K562 (cell line): ENCODE measurements at regions not wholly inside any gene's neighbourhood (a gene's known extent, or its start where the extent isn't known, plus 50 kb on each side); places are given as distances from the start of the nearest gene placed in this dataset.

Experiments
- BRD4 ChIP-seq: fragments of 200-600 bp; sonication (generic); IDR thresholded peaks from 2 replicates; pipeline ENCODE4 v1.6.1; 2017; ENCODE audit warnings: inconsistent platforms
- CSDE1 ChIP-seq, 2 experiments: fragments of 450-650 bp; IDR thresholded peaks; 2 replicates each; pipeline ENCODE4 v1.6.1; 2016; ENCODE audit warnings: mild to moderate bottlenecking in 1 of 2
- FOSL1 ChIP-seq: fragments of 200-800 bp; sonication (Bioruptor generic); conservative IDR thresholded peaks from 2 replicates; pipeline ENCODE4 v1.6.1; 2016; ENCODE audit warnings: missing genetic modification characterization, missing compliant biosample characterization
- HMGN3 ChIP-seq: IDR thresholded peaks from 2 replicates; pipeline ENCODE4 v1.6.1; 2011; ENCODE audit warnings: borderline replicate concordance, low read depth, mild to moderate bottlenecking, mixed read lengths, low read length; ENCODE audit not compliant: insufficient read length; ENCODE audit errors: extremely low read depth
- KHSRP ChIP-seq: fragments of 450-650 bp; IDR thresholded peaks from 2 replicates; pipeline ENCODE4 v1.6.1; 2017
- PHF8 ChIP-seq: fragments of 200-600 bp; sonication (generic); IDR thresholded peaks from 2 replicates; pipeline ENCODE4 v1.6.1; 2012; ENCODE audit warnings: mixed run types, mild to moderate bottlenecking, inconsistent platforms, low read length, moderate library complexity, borderline replicate concordance
- RFX7 ChIP-seq: fragments of 250-450 bp; sonication (Bioruptor Pico); IDR thresholded peaks from 2 replicates; pipeline ENCODE4 v1.5.1; 2021; ENCODE audit warnings: mild to moderate bottlenecking
- ZNF347 ChIP-seq: fragments of 450-650 bp; formaldehyde crosslinking; IDR thresholded peaks from 2 replicates; pipeline ENCODE4 v1.4.0; 2020; ENCODE audit warnings: low read depth, mild to moderate bottlenecking, moderate library complexity
- TF ChIP-seq, protein P1 (sequence below): fragments of 450-650 bp; IDR thresholded peaks from 2 replicates; pipeline ENCODE4 v1.6.1; 2016; ENCODE audit warnings: mild to moderate bottlenecking, moderate library complexity
- TF ChIP-seq, protein P2 (sequence below): fragments of 450-650 bp; conservative IDR thresholded peaks from 2 replicates; pipeline ENCODE4 v1.6.1; 2016; ENCODE audit warnings: missing genetic modification characterization, low read depth, mild to moderate bottlenecking, missing compliant biosample characterization, moderate library complexity
- TF ChIP-seq, protein P3 (sequence below): fragments of 250-450 bp; sonication (Bioruptor Pico); IDR thresholded peaks from 2 replicates; pipeline ENCODE4 v1.5.0; 2020; ENCODE audit warnings: mild to moderate bottlenecking, borderline replicate concordance
- TF ChIP-seq, protein P4 (sequence below): fragments of 250-450 bp; sonication (Bioruptor Pico); IDR thresholded peaks from 2 replicates; pipeline ENCODE4 v1.5.0; 2022; ENCODE audit warnings: mild to moderate bottlenecking

DNA sequence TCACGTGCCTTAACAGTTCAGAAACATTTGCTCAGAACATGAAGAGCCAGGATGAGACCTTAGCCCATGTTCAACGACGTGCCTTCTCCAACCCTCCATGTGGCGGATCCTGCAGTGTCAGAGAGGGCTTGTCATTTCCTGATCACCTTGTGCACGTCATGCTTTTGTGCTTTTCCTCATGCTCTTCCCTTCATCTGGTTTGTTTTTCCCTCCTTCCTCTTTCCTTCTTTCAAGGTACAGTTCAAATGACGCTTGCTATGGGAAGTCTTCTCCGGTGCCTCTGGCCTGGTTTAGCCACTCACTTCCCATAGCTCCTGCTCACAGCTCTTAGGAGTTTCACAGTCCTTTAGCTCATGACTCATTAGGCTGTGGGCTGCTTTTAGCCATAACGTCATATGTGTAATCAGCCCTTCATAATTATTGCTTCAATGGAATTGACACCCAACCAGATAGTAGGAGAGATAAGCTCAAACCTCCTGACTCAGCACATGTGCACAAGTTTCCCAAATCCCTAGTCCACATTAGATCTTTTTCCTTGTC lies 102.7 kb upstream of the CNKSR3 start (continued):
- TF ChIP-seq, protein P1, sequence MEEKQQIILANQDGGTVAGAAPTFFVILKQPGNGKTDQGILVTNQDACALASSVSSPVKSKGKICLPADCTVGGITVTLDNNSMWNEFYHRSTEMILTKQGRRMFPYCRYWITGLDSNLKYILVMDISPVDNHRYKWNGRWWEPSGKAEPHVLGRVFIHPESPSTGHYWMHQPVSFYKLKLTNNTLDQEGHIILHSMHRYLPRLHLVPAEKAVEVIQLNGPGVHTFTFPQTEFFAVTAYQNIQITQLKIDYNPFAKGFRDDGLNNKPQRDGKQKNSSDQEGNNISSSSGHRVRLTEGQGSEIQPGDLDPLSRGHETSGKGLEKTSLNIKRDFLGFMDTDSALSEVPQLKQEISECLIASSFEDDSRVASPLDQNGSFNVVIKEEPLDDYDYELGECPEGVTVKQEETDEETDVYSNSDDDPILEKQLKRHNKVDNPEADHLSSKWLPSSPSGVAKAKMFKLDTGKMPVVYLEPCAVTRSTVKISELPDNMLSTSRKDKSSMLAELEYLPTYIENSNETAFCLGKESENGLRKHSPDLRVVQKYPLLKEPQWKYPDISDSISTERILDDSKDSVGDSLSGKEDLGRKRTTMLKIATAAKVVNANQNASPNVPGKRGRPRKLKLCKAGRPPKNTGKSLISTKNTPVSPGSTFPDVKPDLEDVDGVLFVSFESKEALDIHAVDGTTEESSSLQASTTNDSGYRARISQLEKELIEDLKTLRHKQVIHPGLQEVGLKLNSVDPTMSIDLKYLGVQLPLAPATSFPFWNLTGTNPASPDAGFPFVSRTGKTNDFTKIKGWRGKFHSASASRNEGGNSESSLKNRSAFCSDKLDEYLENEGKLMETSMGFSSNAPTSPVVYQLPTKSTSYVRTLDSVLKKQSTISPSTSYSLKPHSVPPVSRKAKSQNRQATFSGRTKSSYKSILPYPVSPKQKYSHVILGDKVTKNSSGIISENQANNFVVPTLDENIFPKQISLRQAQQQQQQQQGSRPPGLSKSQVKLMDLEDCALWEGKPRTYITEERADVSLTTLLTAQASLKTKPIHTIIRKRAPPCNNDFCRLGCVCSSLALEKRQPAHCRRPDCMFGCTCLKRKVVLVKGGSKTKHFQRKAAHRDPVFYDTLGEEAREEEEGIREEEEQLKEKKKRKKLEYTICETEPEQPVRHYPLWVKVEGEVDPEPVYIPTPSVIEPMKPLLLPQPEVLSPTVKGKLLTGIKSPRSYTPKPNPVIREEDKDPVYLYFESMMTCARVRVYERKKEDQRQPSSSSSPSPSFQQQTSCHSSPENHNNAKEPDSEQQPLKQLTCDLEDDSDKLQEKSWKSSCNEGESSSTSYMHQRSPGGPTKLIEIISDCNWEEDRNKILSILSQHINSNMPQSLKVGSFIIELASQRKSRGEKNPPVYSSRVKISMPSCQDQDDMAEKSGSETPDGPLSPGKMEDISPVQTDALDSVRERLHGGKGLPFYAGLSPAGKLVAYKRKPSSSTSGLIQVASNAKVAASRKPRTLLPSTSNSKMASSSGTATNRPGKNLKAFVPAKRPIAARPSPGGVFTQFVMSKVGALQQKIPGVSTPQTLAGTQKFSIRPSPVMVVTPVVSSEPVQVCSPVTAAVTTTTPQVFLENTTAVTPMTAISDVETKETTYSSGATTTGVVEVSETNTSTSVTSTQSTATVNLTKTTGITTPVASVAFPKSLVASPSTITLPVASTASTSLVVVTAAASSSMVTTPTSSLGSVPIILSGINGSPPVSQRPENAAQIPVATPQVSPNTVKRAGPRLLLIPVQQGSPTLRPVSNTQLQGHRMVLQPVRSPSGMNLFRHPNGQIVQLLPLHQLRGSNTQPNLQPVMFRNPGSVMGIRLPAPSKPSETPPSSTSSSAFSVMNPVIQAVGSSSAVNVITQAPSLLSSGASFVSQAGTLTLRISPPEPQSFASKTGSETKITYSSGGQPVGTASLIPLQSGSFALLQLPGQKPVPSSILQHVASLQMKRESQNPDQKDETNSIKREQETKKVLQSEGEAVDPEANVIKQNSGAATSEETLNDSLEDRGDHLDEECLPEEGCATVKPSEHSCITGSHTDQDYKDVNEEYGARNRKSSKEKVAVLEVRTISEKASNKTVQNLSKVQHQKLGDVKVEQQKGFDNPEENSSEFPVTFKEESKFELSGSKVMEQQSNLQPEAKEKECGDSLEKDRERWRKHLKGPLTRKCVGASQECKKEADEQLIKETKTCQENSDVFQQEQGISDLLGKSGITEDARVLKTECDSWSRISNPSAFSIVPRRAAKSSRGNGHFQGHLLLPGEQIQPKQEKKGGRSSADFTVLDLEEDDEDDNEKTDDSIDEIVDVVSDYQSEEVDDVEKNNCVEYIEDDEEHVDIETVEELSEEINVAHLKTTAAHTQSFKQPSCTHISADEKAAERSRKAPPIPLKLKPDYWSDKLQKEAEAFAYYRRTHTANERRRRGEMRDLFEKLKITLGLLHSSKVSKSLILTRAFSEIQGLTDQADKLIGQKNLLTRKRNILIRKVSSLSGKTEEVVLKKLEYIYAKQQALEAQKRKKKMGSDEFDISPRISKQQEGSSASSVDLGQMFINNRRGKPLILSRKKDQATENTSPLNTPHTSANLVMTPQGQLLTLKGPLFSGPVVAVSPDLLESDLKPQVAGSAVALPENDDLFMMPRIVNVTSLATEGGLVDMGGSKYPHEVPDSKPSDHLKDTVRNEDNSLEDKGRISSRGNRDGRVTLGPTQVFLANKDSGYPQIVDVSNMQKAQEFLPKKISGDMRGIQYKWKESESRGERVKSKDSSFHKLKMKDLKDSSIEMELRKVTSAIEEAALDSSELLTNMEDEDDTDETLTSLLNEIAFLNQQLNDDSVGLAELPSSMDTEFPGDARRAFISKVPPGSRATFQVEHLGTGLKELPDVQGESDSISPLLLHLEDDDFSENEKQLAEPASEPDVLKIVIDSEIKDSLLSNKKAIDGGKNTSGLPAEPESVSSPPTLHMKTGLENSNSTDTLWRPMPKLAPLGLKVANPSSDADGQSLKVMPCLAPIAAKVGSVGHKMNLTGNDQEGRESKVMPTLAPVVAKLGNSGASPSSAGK: peak; percentile 84
- TF ChIP-seq FOSL1 (tag): peak; percentile 88
- no peak for TF ChIP-seq CSDE1 (IDR thresholded peaks at IDR 0.05)
- TF ChIP-seq HMGN3: no peak
- no peak for TF ChIP-seq RFX7 (CRISPR knock-in tag)
- TF ChIP-seq, protein P2, sequence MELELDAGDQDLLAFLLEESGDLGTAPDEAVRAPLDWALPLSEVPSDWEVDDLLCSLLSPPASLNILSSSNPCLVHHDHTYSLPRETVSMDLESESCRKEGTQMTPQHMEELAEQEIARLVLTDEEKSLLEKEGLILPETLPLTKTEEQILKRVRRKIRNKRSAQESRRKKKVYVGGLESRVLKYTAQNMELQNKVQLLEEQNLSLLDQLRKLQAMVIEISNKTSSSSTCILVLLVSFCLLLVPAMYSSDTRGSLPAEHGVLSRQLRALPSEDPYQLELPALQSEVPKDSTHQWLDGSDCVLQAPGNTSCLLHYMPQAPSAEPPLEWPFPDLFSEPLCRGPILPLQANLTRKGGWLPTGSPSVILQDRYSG (tag): no peak
- TF ChIP-seq, protein P3, sequence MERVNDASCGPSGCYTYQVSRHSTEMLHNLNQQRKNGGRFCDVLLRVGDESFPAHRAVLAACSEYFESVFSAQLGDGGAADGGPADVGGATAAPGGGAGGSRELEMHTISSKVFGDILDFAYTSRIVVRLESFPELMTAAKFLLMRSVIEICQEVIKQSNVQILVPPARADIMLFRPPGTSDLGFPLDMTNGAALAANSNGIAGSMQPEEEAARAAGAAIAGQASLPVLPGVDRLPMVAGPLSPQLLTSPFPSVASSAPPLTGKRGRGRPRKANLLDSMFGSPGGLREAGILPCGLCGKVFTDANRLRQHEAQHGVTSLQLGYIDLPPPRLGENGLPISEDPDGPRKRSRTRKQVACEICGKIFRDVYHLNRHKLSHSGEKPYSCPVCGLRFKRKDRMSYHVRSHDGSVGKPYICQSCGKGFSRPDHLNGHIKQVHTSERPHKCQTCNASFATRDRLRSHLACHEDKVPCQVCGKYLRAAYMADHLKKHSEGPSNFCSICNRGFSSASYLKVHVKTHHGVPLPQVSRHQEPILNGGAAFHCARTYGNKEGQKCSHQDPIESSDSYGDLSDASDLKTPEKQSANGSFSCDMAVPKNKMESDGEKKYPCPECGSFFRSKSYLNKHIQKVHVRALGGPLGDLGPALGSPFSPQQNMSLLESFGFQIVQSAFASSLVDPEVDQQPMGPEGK: no peak
- no peak for TF ChIP-seq KHSRP
- no peak for TF ChIP-seq BRD4
- no peak for TF ChIP-seq PHF8
- TF ChIP-seq, protein P4, sequence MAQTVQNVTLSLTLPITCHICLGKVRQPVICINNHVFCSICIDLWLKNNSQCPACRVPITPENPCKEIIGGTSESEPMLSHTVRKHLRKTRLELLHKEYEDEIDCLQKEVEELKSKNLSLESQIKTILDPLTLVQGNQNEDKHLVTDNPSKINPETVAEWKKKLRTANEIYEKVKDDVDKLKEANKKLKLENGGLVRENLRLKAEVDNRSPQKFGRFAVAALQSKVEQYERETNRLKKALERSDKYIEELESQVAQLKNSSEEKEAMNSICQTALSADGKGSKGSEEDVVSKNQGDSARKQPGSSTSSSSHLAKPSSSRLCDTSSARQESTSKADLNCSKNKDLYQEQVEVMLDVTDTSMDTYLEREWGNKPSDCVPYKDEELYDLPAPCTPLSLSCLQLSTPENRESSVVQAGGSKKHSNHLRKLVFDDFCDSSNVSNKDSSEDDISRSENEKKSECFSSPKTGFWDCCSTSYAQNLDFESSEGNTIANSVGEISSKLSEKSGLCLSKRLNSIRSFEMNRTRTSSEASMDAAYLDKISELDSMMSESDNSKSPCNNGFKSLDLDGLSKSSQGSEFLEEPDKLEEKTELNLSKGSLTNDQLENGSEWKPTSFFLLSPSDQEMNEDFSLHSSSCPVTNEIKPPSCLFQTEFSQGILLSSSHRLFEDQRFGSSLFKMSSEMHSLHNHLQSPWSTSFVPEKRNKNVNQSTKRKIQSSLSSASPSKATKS: no peak
- no peak for TF ChIP-seq ZNF347 (CRISPR knock-in tag)
